ENCODE measurements at regions not wholly inside any gene's neighbourhood (a gene's known extent, or its start where the extent isn't known, plus 50 kb on each side); places are given as distances from the start of the nearest gene placed in this dataset.

GRCh38 chr14:76647697-76648298, 113.5 kb upstream of the VASH1 start:
- peak; percentile 47 for DNase-seq (ENCODE audit: insufficient read length)
- no peak for TF ChIP-seq POLR2A (IDR thresholded peaks at IDR 0.05; ENCODE audit: low read depth, low read length)
- no peak for TF ChIP-seq POLR2AphosphoS5 (IDR thresholded peaks at IDR 0.05; ENCODE audit: low read depth, low read length)
- no peak for TF ChIP-seq TAF1 (IDR thresholded peaks at IDR 0.05; ENCODE audit: borderline replicate concordance, low read depth, low read length)
- peak; percentile 91 for FAIRE-seq

DNA sequence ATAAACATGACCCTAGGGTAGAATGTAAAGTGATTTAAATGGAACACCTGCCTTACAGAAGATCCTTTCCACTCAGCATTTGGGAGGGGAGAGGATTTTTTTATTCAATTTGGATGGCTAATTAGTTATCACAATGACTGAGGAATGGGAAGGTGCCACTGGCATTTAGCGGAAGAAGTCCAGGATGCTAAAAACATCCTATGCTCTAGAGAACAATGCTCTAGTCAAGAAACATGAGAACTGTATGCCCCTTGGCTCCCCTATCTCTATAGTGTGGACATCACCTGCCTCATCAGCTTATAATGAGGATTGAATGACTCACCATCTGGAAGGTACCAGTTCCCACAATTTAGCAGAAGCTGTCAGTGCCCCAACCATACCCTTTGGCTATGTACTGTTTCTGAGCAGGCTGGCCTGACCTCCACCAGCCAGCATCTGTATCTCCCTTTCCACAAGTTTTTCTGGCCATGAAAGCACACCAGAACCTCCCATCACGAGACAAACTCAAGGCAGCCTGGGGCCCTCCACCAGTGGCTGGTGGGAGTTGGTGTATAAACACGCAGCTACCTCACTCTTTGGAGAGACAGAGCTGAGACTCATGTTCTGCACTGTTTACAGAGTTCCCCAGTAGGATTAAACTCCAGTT, 109.7 kb upstream of the VASH1 start:
- FAIRE-seq (no peak), DNase-seq (ENCODE audit: insufficient read length) (no peak)
- TF ChIP-seq POLR2AphosphoS5 (IDR thresholded peaks at IDR 0.05; ENCODE audit: low read depth, low read length) (no peak), POLR2A (IDR thresholded peaks at IDR 0.05; ENCODE audit: low read depth, low read length) (no peak), TAF1 (IDR thresholded peaks at IDR 0.05; ENCODE audit: borderline replicate concordance, low read depth, low read length) (no peak)

DNA sequence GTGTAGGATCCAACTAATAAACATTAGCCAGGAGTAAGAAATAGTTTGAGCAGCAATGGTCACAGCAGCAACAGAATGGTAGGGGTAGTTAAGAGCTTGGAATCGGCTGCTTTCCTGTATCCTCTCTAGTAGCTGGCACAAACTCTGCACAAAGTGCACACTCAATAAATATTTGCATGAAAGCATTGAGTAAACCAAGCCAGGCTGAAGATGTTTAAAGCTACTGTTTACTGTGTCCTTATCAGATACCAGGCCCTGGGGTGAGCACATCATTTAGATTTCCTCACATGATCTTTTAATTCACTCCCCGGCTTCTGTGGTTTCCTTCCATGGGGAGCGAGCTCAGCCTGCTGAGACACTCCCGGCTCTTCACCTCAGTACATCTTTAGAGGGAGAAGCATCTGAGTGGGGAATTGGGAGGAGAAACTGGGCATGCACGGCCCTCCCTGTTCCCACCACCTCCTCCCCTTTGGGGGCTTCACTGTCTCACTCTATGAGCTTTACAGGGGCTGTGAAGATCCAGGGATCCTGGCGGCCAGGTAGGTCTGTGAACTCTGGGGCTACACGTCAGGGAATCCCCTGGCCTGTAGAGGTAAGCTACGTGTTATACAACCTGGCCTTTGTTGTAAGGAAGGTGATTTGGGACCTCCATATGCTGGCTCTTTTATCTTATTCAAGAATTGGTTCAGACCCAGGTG, 107.2 kb upstream of the VASH1 start:
- DNase-seq (ENCODE audit: insufficient read length) (no peak), FAIRE-seq (no peak)

DNA sequence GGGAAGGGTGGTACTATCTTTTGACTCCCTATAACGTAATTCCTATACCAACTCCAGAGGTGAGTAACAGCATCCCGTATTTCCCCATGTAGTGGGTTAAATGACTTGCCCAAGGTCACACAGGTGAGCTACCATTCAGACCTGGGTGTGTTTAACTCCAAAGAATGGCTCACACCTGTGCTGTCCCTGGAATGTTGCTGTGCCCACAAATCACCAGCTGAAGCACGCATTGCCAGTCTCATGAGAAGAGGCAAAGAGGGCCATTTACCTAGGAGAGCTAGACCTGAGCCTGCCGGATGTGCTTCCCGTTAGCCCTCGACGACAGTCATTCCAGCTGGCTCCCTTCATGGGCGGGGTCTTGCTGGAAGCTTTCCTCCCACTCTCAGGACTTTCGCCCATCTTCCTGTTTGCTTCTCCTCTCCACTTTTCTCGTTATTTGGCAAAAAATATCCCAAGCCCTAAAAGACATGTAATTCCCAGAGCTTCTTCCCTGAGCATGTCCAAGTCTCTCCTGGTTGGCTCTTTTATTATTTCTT, 106.6 kb upstream of the VASH1 start:
- TF ChIP-seq TAF1 (IDR thresholded peaks at IDR 0.05; ENCODE audit: borderline replicate concordance, low read depth, low read length) (no peak), POLR2A (IDR thresholded peaks at IDR 0.05; ENCODE audit: low read depth, low read length) (no peak), POLR2AphosphoS5 (IDR thresholded peaks at IDR 0.05; ENCODE audit: low read depth, low read length) (no peak)
- no peak for DNase-seq (ENCODE audit: insufficient read length)

More for the DNA sequence above, 107.2 kb upstream of the VASH1 start:
- TF ChIP-seq POLR2AphosphoS5 (IDR thresholded peaks at IDR 0.05; ENCODE audit: low read depth, low read length) (no peak), POLR2A (IDR thresholded peaks at IDR 0.05; ENCODE audit: low read depth, low read length) (no peak), TAF1 (IDR thresholded peaks at IDR 0.05; ENCODE audit: borderline replicate concordance, low read depth, low read length) (no peak)

GRCh38 chr14:76655331-76655730, 105.9 kb upstream of the VASH1 start:
- DNase-seq (ENCODE audit: insufficient read length) (no peak), FAIRE-seq (no peak)
- TF ChIP-seq POLR2A (IDR thresholded peaks at IDR 0.05; ENCODE audit: low read depth, low read length) (no peak), POLR2AphosphoS5 (IDR thresholded peaks at IDR 0.05; ENCODE audit: low read depth, low read length) (no peak), TAF1 (IDR thresholded peaks at IDR 0.05; ENCODE audit: borderline replicate concordance, low read depth, low read length) (no peak)

More for the DNA sequence above, 106.6 kb upstream of the VASH1 start:
- FAIRE-seq, result no peak

DNA sequence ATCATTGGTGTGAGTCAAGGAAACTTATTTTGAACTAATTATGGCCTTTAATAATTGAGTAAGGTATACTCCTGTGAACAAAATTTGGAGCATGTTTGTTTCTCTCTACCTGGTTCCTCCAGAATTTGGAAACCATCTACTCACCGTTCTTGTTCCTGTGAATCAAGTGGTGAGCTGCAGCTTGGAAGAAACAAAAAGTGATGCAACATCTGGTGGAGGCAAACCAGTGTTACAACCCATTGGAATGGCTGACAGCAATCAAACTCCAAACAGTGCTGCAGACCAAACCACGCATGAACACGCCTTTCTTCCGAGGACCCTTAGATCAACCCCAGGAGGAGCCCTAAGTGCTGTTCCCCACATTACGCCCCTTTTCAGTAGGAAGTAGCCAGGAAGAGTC, 104.7 kb upstream of the VASH1 start:
- TF ChIP-seq POLR2A (IDR thresholded peaks at IDR 0.05; ENCODE audit: low read depth, low read length) (no peak), TAF1 (IDR thresholded peaks at IDR 0.05; ENCODE audit: borderline replicate concordance, low read depth, low read length) (no peak), POLR2AphosphoS5 (IDR thresholded peaks at IDR 0.05; ENCODE audit: low read depth, low read length) (no peak)
- FAIRE-seq, result no peak
- DNase-seq (ENCODE audit: insufficient read length), result no peak

GRCh38 chr14:76657404-76657803, 103.9 kb upstream of the VASH1 start:
- DNase-seq (ENCODE audit: insufficient read length), result no peak

DNA sequence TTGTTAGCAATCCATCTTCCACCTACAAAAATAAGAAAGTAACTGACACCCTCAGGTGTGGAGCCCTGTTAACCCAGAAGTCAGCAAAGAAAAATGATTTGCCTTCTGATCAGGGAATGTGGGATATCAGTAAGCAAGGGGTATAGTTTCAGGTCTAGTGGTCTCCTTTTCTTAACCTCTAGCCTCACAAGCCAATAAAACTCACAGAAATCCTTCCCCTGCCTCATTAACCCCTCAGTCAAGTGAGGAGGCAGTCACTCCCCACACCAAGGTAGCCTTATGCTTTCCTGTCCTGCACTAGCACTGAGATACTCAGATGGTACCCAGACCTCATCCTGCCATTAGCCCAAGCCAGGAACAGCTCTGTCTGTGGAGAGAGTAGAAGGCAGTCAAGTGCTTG, 103.4 kb upstream of the VASH1 start:
- TF ChIP-seq POLR2AphosphoS5 (IDR thresholded peaks at IDR 0.05; ENCODE audit: low read depth, low read length), result no peak
- FAIRE-seq (no peak), DNase-seq (ENCODE audit: insufficient read length) (no peak)

More at GRCh38 chr14:76657404-76657803, 103.9 kb upstream of the VASH1 start:
- TF ChIP-seq TAF1 (IDR thresholded peaks at IDR 0.05; ENCODE audit: borderline replicate concordance, low read depth, low read length) (no peak), POLR2A (IDR thresholded peaks at IDR 0.05; ENCODE audit: low read depth, low read length) (no peak), POLR2AphosphoS5 (IDR thresholded peaks at IDR 0.05; ENCODE audit: low read depth, low read length) (no peak)
- FAIRE-seq, result no peak

GRCh38 chr14:76662580-76662979, 98.7 kb upstream of the VASH1 start:
- no peak for DNase-seq (ENCODE audit: insufficient read length)
- no peak for FAIRE-seq
- no peak for TF ChIP-seq TAF1 (IDR thresholded peaks at IDR 0.05; ENCODE audit: borderline replicate concordance, low read depth, low read length)
- no peak for TF ChIP-seq POLR2AphosphoS5 (IDR thresholded peaks at IDR 0.05; ENCODE audit: low read depth, low read length)
- no peak for TF ChIP-seq POLR2A (IDR thresholded peaks at IDR 0.05; ENCODE audit: low read depth, low read length)

DNA sequence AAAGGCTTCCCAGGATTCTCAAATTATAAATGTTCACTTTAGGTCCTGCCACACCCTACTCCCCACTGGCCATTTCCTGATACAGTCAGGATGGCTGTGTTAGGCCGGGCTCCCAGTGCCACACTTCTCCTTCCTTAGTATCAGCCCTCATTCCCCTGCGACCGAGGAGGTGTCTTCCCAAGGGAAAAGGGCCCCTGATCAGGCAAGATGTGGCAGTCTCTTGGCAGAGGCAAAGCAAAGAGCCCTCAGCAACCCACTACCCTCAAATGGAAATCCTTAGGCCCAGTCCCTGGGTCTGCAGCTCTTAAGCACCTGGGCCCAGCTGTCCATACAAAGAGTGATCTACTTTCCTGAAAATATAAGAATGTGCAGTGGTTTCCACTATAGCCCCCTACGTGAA, 96.5 kb upstream of the VASH1 start:
- FAIRE-seq, result no peak
- no peak for TF ChIP-seq POLR2A (IDR thresholded peaks at IDR 0.05; ENCODE audit: low read depth, low read length)
- no peak for TF ChIP-seq TAF1 (IDR thresholded peaks at IDR 0.05; ENCODE audit: borderline replicate concordance, low read depth, low read length)
- TF ChIP-seq POLR2AphosphoS5 (IDR thresholded peaks at IDR 0.05; ENCODE audit: low read depth, low read length), result no peak
- DNase-seq (ENCODE audit: insufficient read length), result no peak

- FAIRE-seq (no peak), DNase-seq (ENCODE audit: insufficient read length) (no peak)
- TF ChIP-seq POLR2A (IDR thresholded peaks at IDR 0.05; ENCODE audit: low read depth, low read length) (no peak), POLR2AphosphoS5 (IDR thresholded peaks at IDR 0.05; ENCODE audit: low read depth, low read length) (no peak), TAF1 (IDR thresholded peaks at IDR 0.05; ENCODE audit: borderline replicate concordance, low read depth, low read length) (no peak)
These were observed 94.5 kb upstream of the VASH1 start for GRCh38 chr14:76666746-76667145.
